HUES48 (cell line): ENCODE measurements at regions not wholly inside any gene's neighbourhood (a gene's known extent, or its start where the extent isn't known, plus 50 kb on each side); places are given as distances from the start of the nearest gene placed in this dataset.

Experiments
- H3K27ac ChIP-seq: one replicate; pipeline ENCODE4 v1.7.0; 2013; ENCODE audit warnings: low read depth, low read length, inconsistent platforms
- H3K27me3 ChIP-seq: 2 replicates; pipeline ENCODE4 v1.6.1; 2013; ENCODE audit warnings: mild to moderate bottlenecking, low read length; ENCODE audit not compliant: control insufficient read depth, insufficient read depth
- H3K36me3 ChIP-seq: 2 replicates; pipeline ENCODE4 v1.6.1; 2013; ENCODE audit warnings: low read length; ENCODE audit not compliant: control insufficient read depth, insufficient read depth
- H3K4me1 ChIP-seq: 2 replicates; pipeline ENCODE4 v1.6.1; 2013; ENCODE audit warnings: mild to moderate bottlenecking, low read length; ENCODE audit not compliant: control insufficient read depth, insufficient read depth
- H3K4me3 ChIP-seq: 2 replicates; pipeline ENCODE4 v1.5.1; 2013; ENCODE audit warnings: mild to moderate bottlenecking, low read depth, low read length
- H3K9ac ChIP-seq: 2 replicates; pipeline ENCODE4 v1.6.1; 2013; ENCODE audit warnings: mild to moderate bottlenecking, low read depth, low read length, moderate library complexity
- H3K9me3 ChIP-seq: 2 replicates; pipeline ENCODE4 v1.6.1; 2013; ENCODE audit warnings: low read length; ENCODE audit not compliant: control insufficient read depth, insufficient read depth

DNA sequence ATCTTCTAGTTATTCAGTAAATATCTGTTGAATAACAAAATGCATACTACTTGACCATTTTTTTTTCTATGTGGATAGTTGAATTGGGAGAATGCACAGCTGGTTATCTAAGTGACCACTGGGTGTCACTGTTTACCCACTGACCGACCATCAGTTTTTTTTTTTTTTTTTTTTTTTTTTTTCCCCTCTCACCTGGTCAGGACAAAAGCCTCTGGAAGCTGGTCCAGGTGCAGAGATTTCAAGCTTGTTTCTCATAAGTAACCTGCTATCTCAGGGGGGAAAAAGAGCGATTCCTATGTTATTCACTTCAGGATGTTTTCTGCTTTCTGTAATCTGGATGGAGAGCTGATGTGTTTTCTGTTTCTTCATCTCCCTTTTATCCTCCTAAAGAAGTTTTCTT, 256.0 kb downstream of the DCDC2C start:
- no peak overlapping the region for H3K27ac ChIP-seq
- no peak overlapping the region for H3K4me3 ChIP-seq
- no peaks in the 10 kb centered on the region for H3K36me3 ChIP-seq
- no peaks in the 10 kb centered on the region for H3K27me3 ChIP-seq
- H3K9ac ChIP-seq, result no peak overlapping the region
- H3K9me3 ChIP-seq, result no peaks in the 10 kb centered on the region
- peaks cover 7% of the 10 kb centered on the region for H3K4me1 ChIP-seq

DNA sequence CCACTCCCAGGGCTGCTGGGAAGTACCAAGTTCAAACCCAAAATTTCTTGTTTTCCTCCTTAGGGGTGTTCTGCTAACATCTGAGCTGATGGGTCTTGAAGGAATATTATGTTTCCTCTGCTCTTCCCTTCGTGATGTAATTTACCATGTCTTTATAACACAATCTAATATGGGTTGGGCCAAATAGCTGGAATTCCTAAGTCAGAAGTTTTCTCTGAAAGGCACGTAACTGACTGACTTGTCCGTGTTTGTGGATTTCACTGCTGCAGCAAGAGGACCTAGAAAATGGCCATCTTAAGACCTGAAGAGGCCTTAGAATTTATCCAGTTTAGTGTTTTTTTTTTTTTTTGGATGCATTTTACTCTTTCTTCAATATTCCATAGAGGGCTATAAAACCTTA, 256.7 kb downstream of the DCDC2C start:
- Histone ChIP-seq H3K9ac (no peak overlapping the region), H3K36me3 (no peaks in the 10 kb centered on the region), H3K9me3 (no peaks in the 10 kb centered on the region), H3K4me1 (peaks cover 7% of the 10 kb centered on the region), H3K27me3 (no peaks in the 10 kb centered on the region), H3K27ac (no peak overlapping the region), H3K4me3 (no peak overlapping the region)

DNA sequence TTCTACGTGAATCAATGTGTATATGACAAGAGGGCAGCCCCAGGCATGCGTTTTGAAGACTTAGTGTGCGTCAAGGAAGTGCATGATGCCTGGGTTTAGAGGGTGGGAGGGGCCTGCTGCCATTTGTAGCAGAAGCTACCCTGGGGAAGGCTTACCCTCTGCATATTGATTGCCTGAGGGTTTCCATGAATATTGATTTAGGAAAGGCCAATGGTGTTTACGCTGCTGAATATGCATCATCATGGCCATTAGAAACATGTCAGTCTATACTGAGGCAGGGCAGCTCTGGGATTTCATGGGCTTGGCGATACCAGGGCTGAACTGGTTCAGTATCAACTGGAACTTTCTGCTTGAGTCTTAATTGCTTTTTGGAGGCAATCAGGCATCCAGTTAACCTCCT, 259.3 kb downstream of the DCDC2C start:
- Histone ChIP-seq H3K4me3 (no peak overlapping the region), H3K36me3 (no peaks in the 10 kb centered on the region), H3K9me3 (no peaks in the 10 kb centered on the region), H3K27me3 (no peaks in the 10 kb centered on the region), H3K27ac (no peak overlapping the region), H3K4me1 (peaks cover 7% of the 10 kb centered on the region), H3K9ac (no peak overlapping the region)

DNA sequence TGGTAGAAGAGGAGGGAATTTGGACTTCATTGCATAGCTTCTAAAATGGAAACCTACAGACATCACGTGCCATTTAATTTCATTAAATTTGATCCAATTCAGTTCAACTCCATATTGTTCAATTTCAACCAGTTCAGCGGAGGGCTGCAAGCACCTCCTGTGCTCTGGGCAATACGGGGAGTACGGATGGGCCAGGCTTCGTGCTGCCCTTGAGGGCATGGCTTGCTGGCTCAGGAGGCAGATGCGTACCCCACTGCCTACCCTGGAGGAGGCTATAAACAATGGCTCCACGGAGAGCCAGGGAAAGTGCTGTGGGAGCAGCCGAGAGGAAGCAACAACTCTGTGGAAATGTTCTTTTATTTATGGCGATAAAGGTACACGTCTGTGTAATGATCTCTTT, 261.8 kb downstream of the DCDC2C start:
- H3K36me3 ChIP-seq, result no peaks in the 10 kb centered on the region
- H3K27ac ChIP-seq, result no peak overlapping the region
- H3K9ac ChIP-seq, result no peak overlapping the region

DNA sequence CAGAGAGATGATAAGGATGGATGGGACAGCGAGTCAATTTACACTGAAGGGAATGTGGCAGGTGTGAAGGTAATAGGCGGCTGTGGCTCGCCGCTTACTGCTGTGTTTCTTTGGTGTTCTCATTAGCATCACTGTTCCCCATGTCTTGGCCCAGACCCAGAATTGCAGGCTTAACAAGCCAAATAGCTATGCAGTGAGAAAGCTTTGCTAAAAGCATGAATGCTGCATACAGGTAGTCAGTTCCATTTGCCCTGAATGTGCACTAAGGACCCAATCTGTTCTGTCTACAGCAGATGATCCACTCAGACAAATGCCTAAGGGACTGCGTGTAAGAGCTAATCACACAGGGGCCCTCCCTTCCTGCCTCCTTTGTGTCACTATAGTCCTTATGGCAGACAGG, 262.6 kb downstream of the DCDC2C start:
- H3K27me3 ChIP-seq, result no peaks in the 10 kb centered on the region
- H3K36me3 ChIP-seq, result no peaks in the 10 kb centered on the region
- no peak overlapping the region for H3K4me3 ChIP-seq

More for the DNA sequence above, 261.8 kb downstream of the DCDC2C start:
- Histone ChIP-seq H3K9me3 (no peaks in the 10 kb centered on the region), H3K4me1 (no peaks in the 10 kb centered on the region), H3K27me3 (no peaks in the 10 kb centered on the region), H3K4me3 (no peak overlapping the region)

DNA sequence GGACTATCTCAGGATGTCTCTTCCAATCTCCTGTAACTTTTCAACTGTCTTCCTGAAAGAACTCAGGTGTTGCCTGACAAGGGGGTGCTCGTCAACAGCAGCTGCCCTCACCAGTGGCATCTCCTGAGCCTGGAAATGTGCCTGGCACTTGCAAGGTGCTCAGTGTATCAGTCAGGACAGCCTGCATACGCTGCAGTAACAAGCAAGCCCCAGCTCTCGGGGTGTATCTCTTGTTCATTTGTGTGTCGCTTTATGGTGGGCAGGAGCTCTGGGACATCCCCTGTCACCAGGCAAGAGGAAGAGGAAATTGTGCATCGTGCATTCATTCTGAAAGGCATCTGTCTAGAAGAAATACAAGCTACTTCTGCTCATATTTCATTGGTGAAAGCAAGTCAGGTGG, 263.1 kb downstream of the DCDC2C start:
- peaks cover 3% of the 10 kb centered on the region for H3K9me3 ChIP-seq
- H3K36me3 ChIP-seq, result no peaks in the 10 kb centered on the region
- no peaks in the 10 kb centered on the region for H3K4me1 ChIP-seq
- H3K27ac ChIP-seq, result no peak overlapping the region
- no peak overlapping the region for H3K9ac ChIP-seq
- H3K4me3 ChIP-seq, result no peak overlapping the region
- no peaks in the 10 kb centered on the region for H3K27me3 ChIP-seq

More for the DNA sequence above, 262.6 kb downstream of the DCDC2C start:
- Histone ChIP-seq H3K4me1 (no peaks in the 10 kb centered on the region), H3K9me3 (no peaks in the 10 kb centered on the region), H3K9ac (no peak overlapping the region), H3K27ac (no peak overlapping the region)

DNA sequence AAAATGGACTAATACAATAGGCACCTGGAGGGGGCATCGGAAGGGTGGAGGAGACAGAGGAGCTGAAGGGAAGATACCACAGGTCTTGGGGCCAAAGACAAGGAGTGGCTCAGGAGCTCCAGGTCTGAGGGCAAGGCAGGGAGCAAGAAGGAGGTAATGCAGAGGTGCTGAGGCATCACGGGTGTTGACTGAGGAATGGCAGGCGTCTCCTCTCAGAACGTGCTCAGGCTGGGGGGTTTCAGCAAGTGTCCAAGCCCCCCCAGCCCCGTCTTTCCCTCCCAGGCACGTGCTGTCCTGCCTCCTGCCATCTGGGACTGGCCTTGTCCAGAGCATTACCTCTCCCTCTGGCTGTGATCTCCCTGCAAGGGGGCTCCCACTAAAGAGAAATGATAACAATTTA, 265.4 kb downstream of the DCDC2C start:
- no peaks in the 10 kb centered on the region for H3K36me3 ChIP-seq
- no peak overlapping the region for H3K27ac ChIP-seq
- no peak overlapping the region for H3K9ac ChIP-seq
- H3K4me3 ChIP-seq, result no peak overlapping the region
- H3K4me1 ChIP-seq, result no peaks in the 10 kb centered on the region
- peaks cover 17% of the 10 kb centered on the region for H3K9me3 ChIP-seq
- H3K27me3 ChIP-seq, result no peaks in the 10 kb centered on the region

DNA sequence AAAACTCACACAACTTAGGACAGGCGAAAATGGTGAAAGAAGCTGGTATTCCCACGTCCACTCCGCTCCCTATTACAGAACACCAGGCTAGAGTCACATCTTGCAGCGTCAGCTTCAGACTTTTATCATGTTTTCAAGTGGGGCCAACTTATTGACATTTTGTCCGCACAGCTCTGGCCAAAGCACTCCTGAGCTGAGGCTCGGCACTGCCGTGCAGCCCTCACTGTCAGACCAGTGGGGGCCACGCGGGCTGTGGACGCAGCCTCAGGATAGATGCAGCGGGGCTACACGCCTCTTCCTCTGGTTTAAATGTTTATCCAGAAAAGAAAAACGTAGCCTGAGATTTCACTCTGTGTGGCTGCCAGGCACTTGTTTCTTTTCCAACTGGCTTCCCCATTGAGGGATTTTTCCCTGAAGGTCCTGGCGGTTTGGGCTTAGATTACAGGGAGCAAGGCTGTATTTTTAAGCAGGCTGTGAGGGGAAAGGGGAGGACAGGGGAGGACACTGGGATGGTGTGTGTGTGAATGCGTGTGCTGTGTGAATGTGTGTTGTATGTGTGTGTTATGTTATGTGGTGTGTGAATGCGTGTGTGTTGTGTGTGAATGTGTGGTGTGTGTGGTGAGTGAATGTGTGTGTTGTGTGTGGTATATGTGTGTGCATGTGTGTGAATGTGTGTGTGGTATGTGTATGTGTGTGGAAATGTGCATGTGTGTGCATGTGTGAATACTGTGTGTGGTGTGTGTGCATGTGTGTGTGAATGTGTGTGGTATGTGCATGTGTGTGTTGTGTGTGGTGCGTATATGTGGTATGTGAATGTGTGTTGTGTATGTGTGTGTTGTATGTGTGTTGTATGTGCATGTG, 267.6 kb downstream of the DCDC2C start:
- Histone ChIP-seq H3K4me1 (no peaks in the 10 kb centered on the region), H3K27me3 (no peaks in the 10 kb centered on the region), H3K27ac (no peak overlapping the region), H3K36me3 (no peaks in the 10 kb centered on the region), H3K4me3 (peak overlapping the region; percentile 7; the same call in 1 of the 2 replicates), H3K9me3 (peaks cover 28% of the 10 kb centered on the region), H3K9ac (no peak overlapping the region)

DNA sequence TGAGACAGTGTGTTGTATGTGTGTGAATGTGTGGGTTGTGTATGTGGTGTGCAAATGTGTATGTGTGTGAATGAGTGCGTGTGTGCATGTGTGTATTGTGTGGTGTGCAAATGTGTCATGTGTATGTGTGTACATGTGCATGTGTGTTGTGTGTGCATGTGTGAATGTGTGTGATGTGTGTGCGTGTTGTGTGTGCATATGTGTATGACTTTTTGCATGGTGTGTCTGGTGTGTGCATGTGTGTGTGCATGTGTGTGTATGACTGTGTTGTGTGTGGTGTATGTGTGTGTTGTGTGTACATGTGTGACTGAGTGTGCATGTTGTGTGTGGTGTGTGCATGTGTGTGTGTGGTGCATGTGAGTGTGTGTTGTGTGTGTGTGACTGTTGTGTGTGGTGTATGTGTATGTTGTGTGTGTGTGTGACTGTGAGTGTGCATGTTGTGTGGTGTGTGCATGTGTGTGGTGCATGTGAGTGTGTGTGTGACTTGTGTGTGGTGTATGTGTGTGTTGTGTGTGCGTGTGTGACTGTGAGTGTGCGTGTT, 268.3 kb downstream of the DCDC2C start:
- H3K9me3 ChIP-seq, result peaks cover 33% of the 10 kb centered on the region

DNA sequence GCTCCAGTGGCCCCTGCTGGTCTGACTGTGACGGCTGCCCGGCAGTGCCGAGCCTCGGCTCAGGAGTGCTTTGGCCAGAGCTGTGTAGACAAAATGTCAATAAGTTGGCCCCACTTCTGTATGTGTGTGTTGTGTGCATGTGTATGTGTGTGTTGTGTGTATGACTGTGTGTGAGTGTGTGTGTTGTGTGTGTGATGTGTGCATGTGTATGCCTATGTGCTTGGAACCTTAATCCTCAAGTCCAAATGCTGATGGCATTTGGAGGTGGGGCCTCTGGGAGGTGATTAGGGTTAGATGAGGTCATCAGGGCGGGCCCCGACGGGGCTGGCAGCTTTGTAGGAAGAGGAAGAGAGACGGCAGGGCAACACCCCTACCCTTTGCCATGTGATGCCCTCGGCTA, 269.0 kb downstream of the DCDC2C start:
- Histone ChIP-seq H3K36me3 (no peaks in the 10 kb centered on the region), H3K9me3 (peaks cover 33% of the 10 kb centered on the region), H3K9ac (no peak overlapping the region), H3K4me3 (no peak overlapping the region), H3K27ac (no peak overlapping the region), H3K27me3 (no peaks in the 10 kb centered on the region), H3K4me1 (no peaks in the 10 kb centered on the region)

More for the DNA sequence above, 268.3 kb downstream of the DCDC2C start:
- H3K9ac ChIP-seq, result no peak overlapping the region
- H3K4me3 ChIP-seq, result peak overlapping the region; percentile 7; the same call in 1 of the 2 replicates
- no peaks in the 10 kb centered on the region for H3K4me1 ChIP-seq
- H3K27ac ChIP-seq, result no peak overlapping the region
- H3K27me3 ChIP-seq, result no peaks in the 10 kb centered on the region
- no peaks in the 10 kb centered on the region for H3K36me3 ChIP-seq

DNA sequence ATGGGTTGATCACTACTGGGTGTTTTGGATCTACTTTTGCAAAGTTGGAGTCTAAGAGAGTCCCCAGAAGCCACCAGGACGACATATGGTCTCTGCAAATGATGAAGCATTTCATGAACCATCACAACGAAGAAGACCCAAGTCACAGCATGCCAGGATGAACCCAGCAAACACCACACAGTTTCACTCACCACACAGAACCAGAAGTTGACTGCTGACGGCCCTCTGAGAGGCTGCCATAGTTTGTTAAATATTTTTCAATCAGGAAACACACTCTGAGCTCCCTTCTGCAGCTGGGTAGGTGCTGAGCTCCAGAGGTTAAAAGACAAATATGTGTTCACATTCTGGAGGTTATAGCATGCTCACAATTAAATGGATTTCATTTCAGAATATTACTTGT, 271.4 kb downstream of the DCDC2C start:
- H3K4me1 ChIP-seq, result no peaks in the 10 kb centered on the region
- no peak overlapping the region for H3K4me3 ChIP-seq
- no peaks in the 10 kb centered on the region for H3K36me3 ChIP-seq
- no peak overlapping the region for H3K27ac ChIP-seq
- H3K27me3 ChIP-seq, result no peaks in the 10 kb centered on the region
- peaks cover 33% of the 10 kb centered on the region for H3K9me3 ChIP-seq
- H3K9ac ChIP-seq, result no peak overlapping the region
